HEK293 (cell line): ENCODE measurements at regions not wholly inside any gene's neighbourhood (a gene's known extent, or its start where the extent isn't known, plus 50 kb on each side); places are given as distances from the start of the nearest gene placed in this dataset.

ENCODE experiments used
- CTCF ChIA-PET: fragments of 350-600 bp; formaldehyde crosslinking; extraction: SDS; loops from one replicate; lab custom pipeline; 2021; ENCODE audit warnings: antibody characterized with exemption; lab: Yijun Ruan, JAX
- POLR2A ChIA-PET: fragments of 300-600 bp; formaldehyde crosslinking; extraction: SDS; loops from one replicate; lab custom pipeline; 2020; ENCODE audit warnings: antibody characterized with exemption, inconsistent platforms; lab: Yijun Ruan, JAX
- H3K27ac ChIP-seq: fragments of 200-500 bp; sonication (Bioruptor generic); 2 replicates; pipeline ENCODE4 v1.5.1; 2014; ENCODE audit warnings: low read depth, low read length, control low read depth, inconsistent platforms; ENCODE audit errors: extremely low read depth
- H3K36me3 ChIP-seq, 2 experiments: fragments of 200-500 bp in 1 of 2; sonication (Bioruptor generic) in 1 of 2; 1 replicate in 1 of 2; 2 replicates in 1 of 2; pipeline ENCODE4 v1.5.1; 2014 to 2017; ENCODE audit warnings: inconsistent platforms in 2 of 2, low read length in 2 of 2; ENCODE audit not compliant: control insufficient read depth in 2 of 2, insufficient read depth in 1 of 2
- H3K4me1 ChIP-seq: fragments of 200-500 bp; sonication (Bioruptor generic); 2 replicates; pipeline ENCODE4 v1.5.1; 2014; ENCODE audit warnings: mild to moderate bottlenecking, low read length, inconsistent platforms; ENCODE audit not compliant: control insufficient read depth, insufficient read depth
- H3K4me3 ChIP-seq: 2 replicates; pipeline ENCODE4 v1.5.1; 2011; ENCODE audit warnings: low read depth, mild to moderate bottlenecking, control low read depth, low read length, moderate library complexity
- H3K9me3 ChIP-seq: fragments of 200-500 bp; sonication (Bioruptor generic); 2 replicates; pipeline ENCODE4 v1.5.1; 2014; ENCODE audit warnings: low read depth, low read length, inconsistent platforms; ENCODE audit not compliant: control insufficient read depth, insufficient read depth
- KLF7 ChIP-seq: fragments of 450-650 bp; formaldehyde crosslinking; IDR thresholded peaks from 2 replicates; pipeline ENCODE4 v1.5.1; 2016; ENCODE audit warnings: missing biosample characterization, missing genetic modification characterization, borderline replicate concordance
- MZF1 ChIP-seq: fragments of 450-650 bp; formaldehyde crosslinking; IDR thresholded peaks from 2 replicates; pipeline ENCODE4 v1.5.1; 2017; ENCODE audit warnings: missing biosample characterization, missing genetic modification characterization, borderline replicate concordance
- SCRT1 ChIP-seq: fragments of 450-650 bp; formaldehyde crosslinking; IDR thresholded peaks from 2 replicates; pipeline ENCODE4 v1.5.1; 2016; ENCODE audit warnings: missing biosample characterization, missing genetic modification characterization, borderline replicate concordance
- TRIM28 ChIP-seq: IDR thresholded peaks from 2 replicates; pipeline ENCODE4 v1.6.1; 2011; ENCODE audit warnings: low read length, control low read depth, borderline replicate concordance
- ZNF10 ChIP-seq: fragments of 450-650 bp; formaldehyde crosslinking; IDR thresholded peaks from 2 replicates; pipeline ENCODE4 v1.5.1; 2017; ENCODE audit warnings: missing biosample characterization, missing genetic modification characterization
- ZNF362 ChIP-seq: fragments of 450-650 bp; formaldehyde crosslinking; IDR thresholded peaks from 2 replicates; pipeline ENCODE4 v1.5.1; 2016; ENCODE audit warnings: missing biosample characterization, missing genetic modification characterization
- ZNF366 ChIP-seq: fragments of 450-650 bp; formaldehyde crosslinking; conservative IDR thresholded peaks from 2 replicates; pipeline ENCODE4 v1.5.1; 2016; ENCODE audit warnings: missing biosample characterization, missing genetic modification characterization
- ZNF394 ChIP-seq: fragments of 450-650 bp; formaldehyde crosslinking; IDR thresholded peaks from 2 replicates; pipeline ENCODE4 v1.5.1; 2016; ENCODE audit warnings: missing biosample characterization, missing genetic modification characterization, mild to moderate bottlenecking, moderate library complexity, borderline replicate concordance
- ZNF529 ChIP-seq: fragments of 450-650 bp; formaldehyde crosslinking; IDR thresholded peaks from 2 replicates; pipeline ENCODE4 v1.5.1; 2017; ENCODE audit warnings: missing genetic modification characterization, missing biosample characterization; ENCODE audit not compliant: insufficient replicate concordance
- ZNF677 ChIP-seq: fragments of 450-650 bp; IDR thresholded peaks from 2 replicates; pipeline ENCODE4 v1.5.0; 2018; ENCODE audit warnings: missing biosample characterization, mild to moderate bottlenecking, missing genetic modification characterization, moderate library complexity
- ZNF776 ChIP-seq: fragments of 450-650 bp; formaldehyde crosslinking; IDR thresholded peaks from 2 replicates; pipeline ENCODE4 v1.5.0; 2017; ENCODE audit warnings: missing biosample characterization, missing genetic modification characterization, borderline replicate concordance
- ZNF785 ChIP-seq: fragments of 450-650 bp; formaldehyde crosslinking; IDR thresholded peaks from 2 replicates; pipeline ENCODE4 v1.5.1; 2016; ENCODE audit warnings: missing biosample characterization, missing genetic modification characterization
- TF ChIP-seq, protein P1 (sequence below): fragments of 450-650 bp; formaldehyde crosslinking; IDR thresholded peaks from 2 replicates; pipeline ENCODE4 v1.5.1; 2016; ENCODE audit warnings: missing biosample characterization, missing genetic modification characterization
- TF ChIP-seq, protein P2 (sequence below): fragments of 450-650 bp; formaldehyde crosslinking; IDR thresholded peaks from 2 replicates; pipeline ENCODE4 v1.5.1; 2016; ENCODE audit warnings: missing biosample characterization, missing genetic modification characterization

DNA sequence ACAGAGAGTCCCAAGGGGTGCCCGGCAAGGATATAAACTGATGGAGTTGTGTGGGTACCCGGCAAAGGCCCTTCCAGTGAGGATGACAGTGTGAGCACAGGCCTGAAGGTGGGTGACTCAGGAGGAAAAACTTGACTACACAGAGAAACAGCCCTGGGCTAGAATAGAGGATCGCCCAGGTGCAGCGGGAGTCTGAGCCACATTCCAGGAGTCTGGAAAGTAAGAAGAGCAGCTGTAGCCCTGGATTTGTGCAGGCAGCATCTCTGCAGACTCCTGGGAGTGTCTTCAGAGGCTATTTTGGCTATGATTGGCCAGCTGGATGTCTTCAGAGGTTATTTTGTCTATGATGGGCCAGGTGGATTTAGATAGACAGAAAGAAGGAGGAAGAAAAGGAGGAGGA, 367.6 kb upstream of the MKI67 start:
- TF ChIP-seq ZNF785 (tag by site-specific recombination) (no peak), ZNF677 (no peak), ZNF362 (tag by site-specific recombination) (no peak), ZNF366 (tag by site-specific recombination) (no peak), SCRT1 (tag by site-specific recombination) (no peak)
- CTCF ChIA-PET = interaction anchor here (0.7 kb wide), 1 partner anchor 227 kb away, joined by 3 read pairs; no protein-coding TSS in a partner anchor
- Histone ChIP-seq H3K4me3 (no peak overlapping the region), H3K9me3 (no peaks in the 10 kb centered on the region), H3K4me1 (no peaks in the 10 kb centered on the region), H3K36me3 (no peaks in the 10 kb centered on the region), H3K27ac (no peak overlapping the region)
- POLR2A ChIA-PET = no interaction called here

DNA sequence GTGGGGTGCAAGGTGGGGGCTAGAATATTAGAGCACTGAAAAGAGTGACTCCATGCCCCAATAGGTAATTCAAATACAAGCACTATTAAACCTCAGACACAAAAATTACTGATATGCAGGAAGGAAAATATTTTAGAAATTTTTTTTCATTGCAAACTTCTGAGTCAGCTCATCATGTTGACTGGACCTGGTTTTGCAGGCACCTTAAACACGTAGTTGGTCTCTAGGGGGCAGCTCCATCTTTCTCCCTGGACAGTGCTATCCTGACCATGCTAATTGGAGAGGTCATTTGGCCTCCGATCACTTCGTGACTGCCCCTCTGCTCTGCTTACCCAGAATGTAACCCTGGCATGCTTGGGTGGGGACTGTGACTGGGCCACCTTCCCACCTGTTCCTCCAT, 368.4 kb upstream of the MKI67 start:
- Histone ChIP-seq H3K4me1 (no peaks in the 10 kb centered on the region), H3K9me3 (no peaks in the 10 kb centered on the region), H3K27ac (no peak overlapping the region), H3K4me3 (no peak overlapping the region)
- POLR2A ChIA-PET = no interaction called here
- CTCF ChIA-PET = interaction anchor here (0.5 kb wide), 1 partner anchor 571 kb away, joined by 3 read pairs; no protein-coding TSS in a partner anchor
- no peak for TF ChIP-seq ZNF529
- TF ChIP-seq, all 188 proteins: peak for 0
- no peaks in the 10 kb centered on the region for H3K36me3 ChIP-seq

GRCh38 chr10:128497660-128498377, 371.6 kb upstream of the MKI67 start:
- TF ChIP-seq, protein P1, sequence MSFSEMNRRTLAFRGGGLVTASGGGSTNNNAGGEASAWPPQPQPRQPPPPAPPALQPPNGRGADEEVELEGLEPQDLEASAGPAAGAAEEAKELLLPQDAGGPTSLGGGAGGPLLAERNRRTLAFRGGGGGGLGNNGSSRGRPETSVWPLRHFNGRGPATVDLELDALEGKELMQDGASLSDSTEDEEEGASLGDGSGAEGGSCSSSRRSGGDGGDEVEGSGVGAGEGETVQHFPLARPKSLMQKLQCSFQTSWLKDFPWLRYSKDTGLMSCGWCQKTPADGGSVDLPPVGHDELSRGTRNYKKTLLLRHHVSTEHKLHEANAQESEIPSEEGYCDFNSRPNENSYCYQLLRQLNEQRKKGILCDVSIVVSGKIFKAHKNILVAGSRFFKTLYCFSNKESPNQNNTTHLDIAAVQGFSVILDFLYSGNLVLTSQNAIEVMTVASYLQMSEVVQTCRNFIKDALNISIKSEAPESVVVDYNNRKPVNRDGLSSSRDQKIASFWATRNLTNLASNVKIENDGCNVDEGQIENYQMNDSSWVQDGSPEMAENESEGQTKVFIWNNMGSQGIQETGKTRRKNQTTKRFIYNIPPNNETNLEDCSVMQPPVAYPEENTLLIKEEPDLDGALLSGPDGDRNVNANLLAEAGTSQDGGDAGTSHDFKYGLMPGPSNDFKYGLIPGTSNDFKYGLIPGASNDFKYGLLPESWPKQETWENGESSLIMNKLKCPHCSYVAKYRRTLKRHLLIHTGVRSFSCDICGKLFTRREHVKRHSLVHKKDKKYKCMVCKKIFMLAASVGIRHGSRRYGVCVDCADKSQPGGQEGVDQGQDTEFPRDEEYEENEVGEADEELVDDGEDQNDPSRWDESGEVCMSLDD (tag by site-specific recombination) = no peak
- TF ChIP-seq, protein P2, sequence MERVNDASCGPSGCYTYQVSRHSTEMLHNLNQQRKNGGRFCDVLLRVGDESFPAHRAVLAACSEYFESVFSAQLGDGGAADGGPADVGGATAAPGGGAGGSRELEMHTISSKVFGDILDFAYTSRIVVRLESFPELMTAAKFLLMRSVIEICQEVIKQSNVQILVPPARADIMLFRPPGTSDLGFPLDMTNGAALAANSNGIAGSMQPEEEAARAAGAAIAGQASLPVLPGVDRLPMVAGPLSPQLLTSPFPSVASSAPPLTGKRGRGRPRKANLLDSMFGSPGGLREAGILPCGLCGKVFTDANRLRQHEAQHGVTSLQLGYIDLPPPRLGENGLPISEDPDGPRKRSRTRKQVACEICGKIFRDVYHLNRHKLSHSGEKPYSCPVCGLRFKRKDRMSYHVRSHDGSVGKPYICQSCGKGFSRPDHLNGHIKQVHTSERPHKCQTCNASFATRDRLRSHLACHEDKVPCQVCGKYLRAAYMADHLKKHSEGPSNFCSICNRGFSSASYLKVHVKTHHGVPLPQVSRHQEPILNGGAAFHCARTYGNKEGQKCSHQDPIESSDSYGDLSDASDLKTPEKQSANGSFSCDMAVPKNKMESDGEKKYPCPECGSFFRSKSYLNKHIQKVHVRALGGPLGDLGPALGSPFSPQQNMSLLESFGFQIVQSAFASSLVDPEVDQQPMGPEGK (tag by site-specific recombination) = no peak
- TF ChIP-seq ZNF776 (tag by site-specific recombination) = no peak
- TF ChIP-seq TRIM28 = no peak
- no peak for TF ChIP-seq ZNF10 (tag by site-specific recombination)
- no peak for TF ChIP-seq MZF1 (tag by site-specific recombination)
- TF ChIP-seq KLF7 = no peak
- no peak for TF ChIP-seq ZNF394 (tag by site-specific recombination)
- Histone ChIP-seq H3K9me3 (no peaks in the 10 kb centered on the region), H3K27ac (no peak overlapping the region), H3K4me3 (no peak overlapping the region), H3K36me3 (no peaks in the 10 kb centered on the region), H3K4me1 (no peaks in the 10 kb centered on the region)
- ChIA-PET POLR2A (no interaction called here), CTCF (interaction anchor here (0.7 kb wide), 1 partner anchor 72 kb away, joined by 3 read pairs; no protein-coding TSS in a partner anchor)
